Skeletal muscle satellite cell (primary cell): ENCODE measurements at regions not wholly inside any gene's neighbourhood (a gene's known extent, or its start where the extent isn't known, plus 50 kb on each side); places are given as distances from the start of the nearest gene placed in this dataset.

Experiments used
- H3K27me3 ChIP-seq: 2 replicates; pipeline ENCODE4 v1.7.0; 2013; ENCODE audit warnings: low read length; ENCODE audit not compliant: control insufficient read depth, insufficient read depth
- H3K36me3 ChIP-seq: 2 replicates; pipeline ENCODE4 v1.7.0; 2013; ENCODE audit warnings: mild to moderate bottlenecking, control low read depth, low read length; ENCODE audit not compliant: insufficient read depth
- H3K4me1 ChIP-seq: 2 replicates; pipeline ENCODE4 v1.7.0; 2013; ENCODE audit warnings: low read length; ENCODE audit not compliant: control insufficient read depth, insufficient read depth
- H3K4me2 ChIP-seq: 2 replicates; pipeline ENCODE4 v1.7.0; 2013; ENCODE audit warnings: mild to moderate bottlenecking, low read length
- H3K4me3 ChIP-seq: 2 replicates; pipeline ENCODE4 v1.7.0; 2013; ENCODE audit warnings: low read length
- H3K9ac ChIP-seq: 2 replicates; pipeline ENCODE4 v1.7.0; 2013; ENCODE audit warnings: mild to moderate bottlenecking, low read depth, low read length, moderate library complexity
- H3K9me3 ChIP-seq: replicated peaks from 2 replicates; pipeline ENCODE4 v1.7.0; 2013; ENCODE audit warnings: mild to moderate bottlenecking, control low read depth, low read length

GRCh38 chr7:35379481-35379880 is 125.6 kb upstream of the TBX20 start:
- Histone ChIP-seq H3K4me3 (no peak overlapping the region), H3K9ac (no peak overlapping the region), H3K36me3 (no peaks in the 10 kb centered on the region)

GRCh38 chr7:35375516-35375915 is 121.6 kb upstream of the TBX20 start:
- Histone ChIP-seq H3K36me3 (no peaks in the 10 kb centered on the region), H3K4me2 (no peak overlapping the region), H3K9me3 (no peaks in the 10 kb centered on the region), H3K4me3 (no peak overlapping the region), H3K4me1 (no peaks in the 10 kb centered on the region), H3K27me3 (no peaks in the 10 kb centered on the region), H3K9ac (no peak overlapping the region)

More at GRCh38 chr7:35379481-35379880, 125.6 kb upstream of the TBX20 start:
- Histone ChIP-seq H3K4me1 (no peaks in the 10 kb centered on the region), H3K4me2 (no peak overlapping the region), H3K9me3 (no peaks in the 10 kb centered on the region), H3K27me3 (no peaks in the 10 kb centered on the region)

GRCh38 chr7:35374858-35375257 is 121.0 kb upstream of the TBX20 start:
- no peaks in the 10 kb centered on the region for H3K27me3 ChIP-seq
- H3K36me3 ChIP-seq = no peaks in the 10 kb centered on the region
- H3K9me3 ChIP-seq = no peaks in the 10 kb centered on the region
- no peaks in the 10 kb centered on the region for H3K4me1 ChIP-seq
- H3K4me3 ChIP-seq = no peak overlapping the region
- H3K9ac ChIP-seq = no peak overlapping the region
- H3K4me2 ChIP-seq = no peak overlapping the region

- H3K36me3 ChIP-seq = no peaks in the 10 kb centered on the region
- no peaks in the 10 kb centered on the region for H3K4me1 ChIP-seq
- H3K4me2 ChIP-seq = no peak overlapping the region
- H3K9me3 ChIP-seq = no peaks in the 10 kb centered on the region
- H3K27me3 ChIP-seq = no peaks in the 10 kb centered on the region
- no peak overlapping the region for H3K9ac ChIP-seq
- H3K4me3 ChIP-seq = no peak overlapping the region
These were observed 117.3 kb upstream of the TBX20 start for GRCh38 chr7:35371221-35371620.

- no peak overlapping the region for H3K9ac ChIP-seq
- no peaks in the 10 kb centered on the region for H3K9me3 ChIP-seq
- no peaks in the 10 kb centered on the region for H3K4me1 ChIP-seq
- no peaks in the 10 kb centered on the region for H3K36me3 ChIP-seq
- no peak overlapping the region for H3K4me2 ChIP-seq
- no peak overlapping the region for H3K4me3 ChIP-seq
- no peaks in the 10 kb centered on the region for H3K27me3 ChIP-seq
These were observed 116.8 kb upstream of the TBX20 start for GRCh38 chr7:35370687-35371086.

GRCh38 chr7:35366167-35367155 is 112.6 kb upstream of the TBX20 start:
- no peak overlapping the region for H3K4me2 ChIP-seq
- no peaks in the 10 kb centered on the region for H3K27me3 ChIP-seq
- no peaks in the 10 kb centered on the region for H3K4me1 ChIP-seq
- no peaks in the 10 kb centered on the region for H3K9me3 ChIP-seq
- H3K9ac ChIP-seq = no peak overlapping the region
- no peak overlapping the region for H3K4me3 ChIP-seq
- H3K36me3 ChIP-seq = no peaks in the 10 kb centered on the region

GRCh38 chr7:35365523-35365922 is 111.6 kb upstream of the TBX20 start:
- Histone ChIP-seq H3K36me3 (no peaks in the 10 kb centered on the region), H3K4me2 (no peak overlapping the region), H3K27me3 (no peaks in the 10 kb centered on the region), H3K4me1 (no peaks in the 10 kb centered on the region), H3K9ac (no peak overlapping the region), H3K9me3 (no peaks in the 10 kb centered on the region), H3K4me3 (no peak overlapping the region)

- Histone ChIP-seq H3K9me3 (no peaks in the 10 kb centered on the region), H3K36me3 (no peaks in the 10 kb centered on the region), H3K4me1 (no peaks in the 10 kb centered on the region), H3K9ac (no peak overlapping the region), H3K27me3 (no peaks in the 10 kb centered on the region), H3K4me2 (no peak overlapping the region), H3K4me3 (no peak overlapping the region)
These were observed 108.4 kb upstream of the TBX20 start for GRCh38 chr7:35362341-35362740.

GRCh38 chr7:35359423-35359822 is 105.5 kb upstream of the TBX20 start:
- no peaks in the 10 kb centered on the region for H3K4me1 ChIP-seq
- H3K9ac ChIP-seq = no peak overlapping the region
- no peak overlapping the region for H3K4me2 ChIP-seq
- no peak overlapping the region for H3K4me3 ChIP-seq
- no peaks in the 10 kb centered on the region for H3K9me3 ChIP-seq
- no peaks in the 10 kb centered on the region for H3K36me3 ChIP-seq
- H3K27me3 ChIP-seq = no peaks in the 10 kb centered on the region

- Histone ChIP-seq H3K4me2 (no peak overlapping the region), H3K27me3 (no peaks in the 10 kb centered on the region), H3K9ac (no peak overlapping the region), H3K4me3 (no peak overlapping the region), H3K4me1 (no peaks in the 10 kb centered on the region), H3K9me3 (no peaks in the 10 kb centered on the region), H3K36me3 (no peaks in the 10 kb centered on the region)
These were observed 102.6 kb upstream of the TBX20 start for GRCh38 chr7:35356495-35356894.

- Histone ChIP-seq H3K4me3 (no peak overlapping the region), H3K4me1 (no peaks in the 10 kb centered on the region), H3K27me3 (no peaks in the 10 kb centered on the region), H3K9me3 (no peaks in the 10 kb centered on the region), H3K36me3 (no peaks in the 10 kb centered on the region), H3K9ac (no peak overlapping the region), H3K4me2 (no peak overlapping the region)
These were observed 102.0 kb upstream of the TBX20 start for GRCh38 chr7:35355911-35356310.

- no peaks in the 10 kb centered on the region for H3K9me3 ChIP-seq
- no peaks in the 10 kb centered on the region for H3K4me1 ChIP-seq
- H3K4me2 ChIP-seq = no peak overlapping the region
- H3K36me3 ChIP-seq = no peaks in the 10 kb centered on the region
- H3K27me3 ChIP-seq = no peaks in the 10 kb centered on the region
- no peak overlapping the region for H3K4me3 ChIP-seq
- no peak overlapping the region for H3K9ac ChIP-seq
These were observed 101.3 kb upstream of the TBX20 start for GRCh38 chr7:35355199-35355598.
